ENCODE measurements at regions not wholly inside any gene's neighbourhood (a gene's known extent, or its start where the extent isn't known, plus 50 kb on each side); places are given as distances from the start of the nearest gene placed in this dataset.

GRCh38 chr3:5314897-5315296 is 127.4 kb downstream of the EDEM1 start:
- no peaks in the 10 kb centered on the region for H3K9me3 ChIP-seq
- DNase-seq, result no peak

GRCh38 chr3:5317557-5317956 is 130.1 kb downstream of the EDEM1 start:
- Histone ChIP-seq H3K4me1 (no peaks in the 10 kb centered on the region), H3K27me3 (no peaks in the 10 kb centered on the region), H3K36me3 (no peaks in the 10 kb centered on the region), H3K9me3 (no peaks in the 10 kb centered on the region), H3K27ac (no peak overlapping the region), H3K4me3 (no peak overlapping the region)
- ATAC-seq (no peak), DNase-seq (no peak)
- intact Hi-C loops (cut with DNase I), result no loop called here
- no peak for TF ChIP-seq CTCF (IDR thresholded peaks at IDR 0.05)
- 51 to 55% methylated on average over 5 of the region's 5 CpGs for WGBS, 2 donors

More at GRCh38 chr3:5314897-5315296, 127.4 kb downstream of the EDEM1 start:
- 90 to 100% methylated on average over 1 of the region's 1 CpG for WGBS, 2 donors
- intact Hi-C loops (cut with DNase I), result no loop called here
- Histone ChIP-seq H3K4me1 (no peaks in the 10 kb centered on the region), H3K4me3 (no peak overlapping the region), H3K27ac (no peak overlapping the region), H3K36me3 (no peaks in the 10 kb centered on the region), H3K27me3 (no peaks in the 10 kb centered on the region)
- no peak for TF ChIP-seq CTCF (IDR thresholded peaks at IDR 0.05)
- ATAC-seq, result no peak

DNA sequence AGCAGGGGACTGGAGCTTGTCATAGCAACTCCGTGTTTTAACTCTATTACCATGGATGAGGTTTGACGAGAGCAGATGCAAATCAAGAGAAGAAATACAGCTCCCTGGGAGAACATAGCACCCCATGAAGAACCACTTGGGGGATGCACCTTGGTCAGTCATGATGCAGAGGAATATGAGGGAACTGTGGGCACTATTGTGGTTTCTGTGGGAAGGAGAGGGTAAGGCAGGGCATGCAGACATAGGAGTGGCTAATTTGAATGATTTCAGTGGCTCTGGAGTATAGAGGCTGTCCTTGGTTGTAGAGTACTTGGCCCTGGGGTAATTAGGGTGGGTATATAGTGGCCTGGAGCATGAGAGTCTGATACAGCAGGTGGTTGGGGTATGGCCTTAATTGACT is 131.9 kb downstream of the EDEM1 start:
- no peak overlapping the region for H3K4me3 ChIP-seq
- WGBS, 2 donors, result 88 to 91% methylated on average over 2 of the region's 2 CpGs
- no peak for DNase-seq
- no peaks in the 10 kb centered on the region for H3K9me3 ChIP-seq
- no peak overlapping the region for H3K27ac ChIP-seq
- H3K4me1 ChIP-seq, result no peaks in the 10 kb centered on the region
- intact Hi-C loops (cut with DNase I), result no loop called here
- no peaks in the 10 kb centered on the region for H3K36me3 ChIP-seq
- no peak for TF ChIP-seq CTCF (IDR thresholded peaks at IDR 0.05)
- ATAC-seq, result no peak
- no peaks in the 10 kb centered on the region for H3K27me3 ChIP-seq

- H3K36me3 ChIP-seq, result no peaks in the 10 kb centered on the region
- no peak overlapping the region for H3K4me3 ChIP-seq
- no peaks in the 10 kb centered on the region for H3K4me1 ChIP-seq
- H3K27me3 ChIP-seq, result peaks cover 0 to 5% (median 0%) of the 10 kb centered on the region in 7 donors
- TF ChIP-seq CTCF (IDR thresholded peaks at IDR 0.05), result no peak
- intact Hi-C loops (cut with DNase I), result no loop called here
- H3K27ac ChIP-seq, result no peak overlapping the region
- no peak for ATAC-seq
- H3K9me3 ChIP-seq, result no peaks in the 10 kb centered on the region
- no peak for DNase-seq
These were observed 134.3 kb downstream of the EDEM1 start for GRCh38 chr3:5321666-5322340.

Data from heart right ventricle (tissue), 16 donors.